Mesendoderm (in vitro differentiated cells): ENCODE measurements at regions not wholly inside any gene's neighbourhood (a gene's known extent, or its start where the extent isn't known, plus 50 kb on each side); places are given as distances from the start of the nearest gene placed in this dataset.

Source experiments
- DNase-seq: peaks from one replicate; pipeline ENCODE4 v3.0.0; 2013
- H2AK5ac ChIP-seq: 2 replicates; pipeline ENCODE4 v1.6.1; 2013; ENCODE audit warnings: low read length, inconsistent platforms
- H2BK120ac ChIP-seq: 2 replicates; pipeline ENCODE4 v1.6.1; 2013; ENCODE audit warnings: low read depth, mild to moderate bottlenecking, low read length, moderate library complexity, mixed read lengths
- H2BK15ac ChIP-seq: replicated peaks from 2 replicates; pipeline ENCODE4 v1.6.1; 2013; ENCODE audit warnings: low read depth, mild to moderate bottlenecking, moderate library complexity
- H2BK5ac ChIP-seq: 2 replicates; pipeline ENCODE4 v1.6.1; 2013; ENCODE audit warnings: low read length, inconsistent platforms
- H3K18ac ChIP-seq: 2 replicates; pipeline ENCODE4 v1.6.1; 2013; ENCODE audit warnings: mild to moderate bottlenecking, low read length, mixed read lengths
- H3K23ac ChIP-seq: one replicate; pipeline ENCODE4 v1.6.1; 2013; ENCODE audit warnings: low read length
- H3K27ac ChIP-seq: 2 replicates; pipeline ENCODE4 v1.5.1; 2013; ENCODE audit warnings: low read depth, mild to moderate bottlenecking, inconsistent platforms, low read length, moderate library complexity
- H3K27me3 ChIP-seq: 2 replicates; pipeline ENCODE4 v1.6.1; 2013; ENCODE audit warnings: low read length, control low read depth, mild to moderate bottlenecking, inconsistent platforms; ENCODE audit not compliant: insufficient read depth, poor library complexity
- H3K36me3 ChIP-seq: 2 replicates; pipeline ENCODE4 v1.6.1; 2013; ENCODE audit warnings: low read length, inconsistent platforms; ENCODE audit not compliant: control insufficient read depth, insufficient read depth
- H3K4ac ChIP-seq: one replicate; pipeline ENCODE4 v1.6.1; 2013; ENCODE audit warnings: low read depth, mild to moderate bottlenecking, low read length, moderate library complexity
- H3K4me1 ChIP-seq: 2 replicates; pipeline ENCODE4 v1.6.1; 2013; ENCODE audit warnings: low read depth, low read length, inconsistent platforms; ENCODE audit not compliant: control insufficient read depth
- H3K4me2 ChIP-seq: 2 replicates; pipeline ENCODE4 v1.6.1; 2013; ENCODE audit warnings: low read length
- H3K4me3 ChIP-seq: 2 replicates; pipeline ENCODE4 v1.5.1; 2013; ENCODE audit warnings: mild to moderate bottlenecking, low read length
- H3K56ac ChIP-seq: one replicate; pipeline ENCODE4 v1.6.1; 2013; ENCODE audit warnings: low read length
- H3K79me1 ChIP-seq: 2 replicates; pipeline ENCODE4 v1.6.1; 2013; ENCODE audit warnings: low read length, inconsistent platforms
- H3K79me2 ChIP-seq: 2 replicates; pipeline ENCODE4 v1.6.1; 2013; ENCODE audit warnings: mild to moderate bottlenecking, low read length; ENCODE audit not compliant: control insufficient read depth, insufficient read depth
- H3K9ac ChIP-seq: 2 replicates; pipeline ENCODE4 v1.6.1; 2013; ENCODE audit warnings: low read length, inconsistent platforms
- H4K5ac ChIP-seq: one replicate; pipeline ENCODE4 v1.6.1; 2013; ENCODE audit warnings: low read length
- H4K8ac ChIP-seq: one replicate; pipeline ENCODE4 v1.6.1; 2013; ENCODE audit warnings: low read depth, mild to moderate bottlenecking, control low read depth, low read length, moderate library complexity
- WGBS: extraction: QIAGEN DNeasy Blood & Tissue Kit; methylation state at CpG from one replicate; pipeline ENCODE4 v1.1.7; 2013; ENCODE audit warnings: low lambda C conversion rate, missing lambda C conversion rate; ENCODE audit not compliant: insufficient coverage; ENCODE audit errors: extremely low coverage; 5-methylcytosine and 5-hydroxymethylcytosine counted together

DNA sequence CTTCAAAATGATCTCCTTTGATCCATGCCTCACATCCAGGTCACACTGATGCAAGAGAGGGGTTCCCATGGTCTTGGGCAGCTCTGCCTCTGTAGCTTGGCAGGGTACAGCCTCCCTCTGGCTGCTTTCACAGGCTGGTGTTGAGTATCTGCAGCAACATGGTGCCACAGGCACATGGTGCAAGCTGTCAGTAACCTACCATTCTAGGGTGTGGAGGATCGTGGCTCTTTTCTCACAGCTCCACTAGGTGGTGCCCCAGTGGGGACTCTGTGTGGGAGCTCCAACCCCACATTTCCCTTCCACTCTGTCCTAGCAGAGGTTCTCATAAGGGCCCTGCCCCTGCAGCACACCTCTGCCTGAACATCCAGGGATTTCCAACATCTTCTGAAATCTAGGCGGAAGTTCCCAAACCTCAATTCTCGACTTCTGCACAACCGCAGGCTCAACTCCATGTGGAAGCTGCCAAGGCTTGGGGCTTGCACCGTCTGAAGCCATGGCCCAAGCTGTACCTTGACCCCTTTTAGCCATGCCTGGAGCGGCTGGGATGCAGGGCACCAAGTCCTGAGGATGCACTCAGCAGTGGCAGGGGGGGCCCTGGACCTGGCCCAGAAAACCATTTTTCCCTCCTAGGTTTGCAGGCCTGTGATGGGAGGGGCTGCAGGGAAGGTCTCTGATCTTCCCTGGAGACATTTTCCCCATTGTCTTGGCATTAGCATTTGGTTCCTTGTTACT is 137.8 kb upstream of the NUDT6 start:
- no peak overlapping the region for H3K4me3 ChIP-seq
- no peak overlapping the region for H3K27ac ChIP-seq
- H4K5ac ChIP-seq, result no peak overlapping the region
- no CpG with 5 or more reads among the region's 6 CpGs for WGBS
- peak; percentile 26 for DNase-seq
- H3K4me1 ChIP-seq, result no peaks in the 10 kb centered on the region
- no peaks in the 10 kb centered on the region for H3K27me3 ChIP-seq
- H4K8ac ChIP-seq, result no peak overlapping the region
- H3K79me2 ChIP-seq, result no peaks in the 10 kb centered on the region
- H3K36me3 ChIP-seq, result no peaks in the 10 kb centered on the region
- no peak overlapping the region for H2BK5ac ChIP-seq
- no peak overlapping the region for H3K23ac ChIP-seq
- H3K9ac ChIP-seq, result no peak overlapping the region
- no peak overlapping the region for H2BK120ac ChIP-seq
- H2BK15ac ChIP-seq, result no peak overlapping the region
- H3K79me1 ChIP-seq, result peaks cover 1% of the 10 kb centered on the region
- H3K56ac ChIP-seq, result no peak overlapping the region
- H3K18ac ChIP-seq, result no peak overlapping the region
- no peak overlapping the region for H3K4me2 ChIP-seq
- no peak overlapping the region for H2AK5ac ChIP-seq
- no peak overlapping the region for H3K4ac ChIP-seq

DNA sequence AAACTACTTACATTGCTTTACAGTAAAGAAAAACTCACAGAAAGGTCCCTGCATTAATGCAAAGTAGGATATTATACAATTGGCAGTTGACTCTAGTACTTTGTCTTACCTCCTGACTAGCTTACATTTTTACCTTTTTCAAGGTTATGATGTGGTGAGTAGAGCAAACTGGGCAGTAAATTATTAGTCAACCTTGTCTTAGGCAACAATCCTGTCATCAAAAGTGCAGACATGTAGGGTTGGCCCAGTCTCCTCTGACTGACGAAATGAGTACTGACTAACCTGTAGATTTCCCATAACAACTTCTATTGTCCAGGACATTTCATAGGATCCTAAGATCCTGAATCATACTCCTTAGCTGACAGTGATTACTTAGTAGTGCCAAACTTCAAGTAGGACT is 142.0 kb upstream of the NUDT6 start:
- Histone ChIP-seq H2BK120ac (no peak overlapping the region), H3K79me1 (no peaks in the 10 kb centered on the region), H2BK5ac (no peak overlapping the region), H3K4ac (no peak overlapping the region), H3K79me2 (no peaks in the 10 kb centered on the region), H4K8ac (no peak overlapping the region), H3K36me3 (no peaks in the 10 kb centered on the region), H3K4me2 (no peak overlapping the region), H3K23ac (no peak overlapping the region), H4K5ac (no peak overlapping the region), H3K56ac (no peak overlapping the region), H3K27me3 (no peaks in the 10 kb centered on the region), H3K4me3 (no peak overlapping the region), H3K4me1 (no peaks in the 10 kb centered on the region), H3K9ac (no peak overlapping the region), H3K27ac (no peak overlapping the region), H2AK5ac (no peak overlapping the region), H2BK15ac (no peak overlapping the region), H3K18ac (no peak overlapping the region)
- no peak for DNase-seq
- no CpG with 5 or more reads among the region's 1 CpG for WGBS

DNA sequence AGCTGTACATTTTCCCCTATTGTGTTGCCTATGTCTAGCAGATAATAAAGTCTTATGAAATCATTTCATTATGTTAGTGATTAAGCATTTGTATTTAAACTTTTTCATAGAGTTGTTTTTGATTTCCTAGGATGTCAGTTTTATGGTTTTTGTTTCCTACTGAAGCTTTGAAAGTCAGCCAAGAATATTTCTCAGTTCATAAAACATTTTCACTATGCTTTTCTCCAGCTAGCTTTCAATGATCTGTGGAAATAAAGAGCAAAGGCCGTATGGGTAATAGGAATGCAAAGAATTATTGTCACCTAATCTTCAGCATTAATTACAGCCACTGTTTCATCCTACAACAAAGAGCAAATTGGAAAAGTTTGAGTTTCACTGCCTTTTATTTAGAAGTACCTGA is 145.7 kb upstream of the NUDT6 start:
- H4K8ac ChIP-seq, result no peak overlapping the region

DNA sequence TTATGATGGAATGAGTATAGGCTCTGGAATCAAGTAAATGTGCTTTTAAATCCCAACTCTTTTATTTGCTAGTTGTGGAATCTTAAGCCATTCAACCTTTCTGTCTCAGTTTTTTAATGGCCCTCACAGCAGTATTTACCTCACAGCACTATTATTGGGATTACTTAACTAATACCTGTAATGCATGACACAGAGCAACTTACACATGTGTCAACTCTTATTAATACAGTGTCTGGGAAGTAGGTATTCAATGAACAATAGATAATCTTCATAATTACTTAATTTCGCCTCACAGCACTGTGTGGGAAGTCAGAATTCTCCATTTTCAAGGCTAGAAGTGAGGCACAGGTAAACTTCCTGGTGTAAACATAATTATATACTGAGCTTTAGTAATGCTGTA is 149.7 kb upstream of the NUDT6 start:
- no peak overlapping the region for H3K18ac ChIP-seq
- H3K79me1 ChIP-seq, result no peaks in the 10 kb centered on the region
- H3K36me3 ChIP-seq, result no peaks in the 10 kb centered on the region
- no peak overlapping the region for H2AK5ac ChIP-seq
- WGBS, result no CpG with 5 or more reads among the region's 1 CpG
- no peak overlapping the region for H3K4me3 ChIP-seq
- no peak overlapping the region for H4K5ac ChIP-seq
- no peaks in the 10 kb centered on the region for H3K79me2 ChIP-seq
- no peak overlapping the region for H3K56ac ChIP-seq
- H3K23ac ChIP-seq, result no peak overlapping the region
- no peak overlapping the region for H2BK5ac ChIP-seq
- no peak overlapping the region for H3K9ac ChIP-seq
- no peak for DNase-seq
- H3K4me1 ChIP-seq, result no peaks in the 10 kb centered on the region
- H3K4me2 ChIP-seq, result no peak overlapping the region
- H3K27me3 ChIP-seq, result no peaks in the 10 kb centered on the region
- no peak overlapping the region for H2BK120ac ChIP-seq
- no peak overlapping the region for H3K4ac ChIP-seq
- no peak overlapping the region for H4K8ac ChIP-seq
- no peak overlapping the region for H3K27ac ChIP-seq
- no peak overlapping the region for H2BK15ac ChIP-seq

More for the DNA sequence above, 145.7 kb upstream of the NUDT6 start:
- Histone ChIP-seq H3K4ac (no peak overlapping the region), H2BK120ac (no peak overlapping the region), H2AK5ac (no peak overlapping the region), H2BK5ac (no peak overlapping the region), H3K36me3 (no peaks in the 10 kb centered on the region), H3K27ac (no peak overlapping the region), H3K4me2 (no peak overlapping the region), H3K23ac (no peak overlapping the region), H3K56ac (no peak overlapping the region), H4K5ac (no peak overlapping the region), H3K79me2 (no peaks in the 10 kb centered on the region), H3K79me1 (no peaks in the 10 kb centered on the region), H3K27me3 (no peaks in the 10 kb centered on the region), H3K18ac (no peak overlapping the region), H3K4me3 (no peak overlapping the region), H3K4me1 (no peaks in the 10 kb centered on the region), H3K9ac (no peak overlapping the region), H2BK15ac (no peak overlapping the region)
- WGBS, result no CpG with 5 or more reads among the region's 1 CpG
- DNase-seq, result no peak

DNA sequence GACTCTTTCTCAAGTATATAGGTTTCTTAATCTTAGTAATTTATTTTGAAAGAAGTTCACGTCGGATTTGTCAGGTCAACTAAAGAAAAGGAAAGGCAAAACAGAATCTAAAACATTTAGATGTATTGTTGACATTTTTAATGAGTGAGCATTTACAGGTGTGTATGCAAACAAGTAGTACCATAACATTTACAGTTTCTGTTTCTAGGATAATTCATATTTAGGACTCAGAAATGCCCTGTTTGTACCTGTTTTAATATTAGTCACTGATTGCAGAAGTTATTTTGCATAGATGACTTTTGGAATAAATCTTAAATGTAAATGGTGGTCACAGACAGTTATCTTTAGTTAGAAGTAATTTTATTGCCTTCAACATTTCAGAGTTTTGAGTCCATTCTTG is 151.3 kb upstream of the NUDT6 start:
- Histone ChIP-seq H2AK5ac (no peak overlapping the region), H3K18ac (no peak overlapping the region)

DNA sequence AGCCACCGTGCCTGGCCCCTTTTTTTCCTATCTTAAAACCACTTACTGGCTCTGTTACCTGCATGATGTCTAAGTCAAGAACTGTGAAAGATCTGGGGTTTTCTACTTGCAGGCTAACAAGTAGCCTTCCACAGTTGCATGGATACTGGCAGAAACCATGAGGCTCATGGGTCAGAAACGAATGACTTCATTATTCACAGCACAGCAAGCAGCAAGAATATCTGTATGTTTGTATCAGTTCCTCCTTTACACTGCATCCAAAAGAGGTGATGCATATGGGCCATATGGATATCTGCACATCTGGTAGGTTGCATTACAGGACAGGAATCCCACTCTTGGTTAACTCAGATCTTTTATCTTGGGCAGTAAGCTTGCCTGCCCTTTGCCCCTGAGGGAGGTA is 154.9 kb upstream of the NUDT6 start:
- no CpG with 5 or more reads among the region's 2 CpGs for WGBS
- H3K18ac ChIP-seq, result no peak overlapping the region
- H3K56ac ChIP-seq, result no peak overlapping the region
- H3K27me3 ChIP-seq, result no peaks in the 10 kb centered on the region
- no peaks in the 10 kb centered on the region for H3K79me1 ChIP-seq
- H3K27ac ChIP-seq, result no peak overlapping the region
- H3K4me3 ChIP-seq, result no peak overlapping the region
- DNase-seq, result no peak
- no peaks in the 10 kb centered on the region for H3K36me3 ChIP-seq
- H2BK5ac ChIP-seq, result no peak overlapping the region
- H2BK15ac ChIP-seq, result no peak overlapping the region
- no peak overlapping the region for H3K4ac ChIP-seq
- H4K5ac ChIP-seq, result no peak overlapping the region
- no peak overlapping the region for H3K23ac ChIP-seq
- no peak overlapping the region for H2BK120ac ChIP-seq
- H3K4me2 ChIP-seq, result no peak overlapping the region
- no peaks in the 10 kb centered on the region for H3K4me1 ChIP-seq
- H2AK5ac ChIP-seq, result no peak overlapping the region
- no peak overlapping the region for H4K8ac ChIP-seq
- H3K79me2 ChIP-seq, result no peaks in the 10 kb centered on the region
- no peak overlapping the region for H3K9ac ChIP-seq

More for the DNA sequence above, 151.3 kb upstream of the NUDT6 start:
- H3K4me3 ChIP-seq, result no peak overlapping the region
- no CpG with 5 or more reads among the region's 2 CpGs for WGBS
- H2BK5ac ChIP-seq, result no peak overlapping the region
- H3K27ac ChIP-seq, result no peak overlapping the region
- H3K79me2 ChIP-seq, result no peaks in the 10 kb centered on the region
- H3K4ac ChIP-seq, result no peak overlapping the region
- no peak overlapping the region for H2BK15ac ChIP-seq
- no peak overlapping the region for H3K23ac ChIP-seq
- DNase-seq, result no peak
- no peak overlapping the region for H4K8ac ChIP-seq
- no peak overlapping the region for H3K56ac ChIP-seq
- no peak overlapping the region for H3K4me2 ChIP-seq
- H3K4me1 ChIP-seq, result no peaks in the 10 kb centered on the region
- H3K36me3 ChIP-seq, result no peaks in the 10 kb centered on the region
- H3K79me1 ChIP-seq, result no peaks in the 10 kb centered on the region
- no peak overlapping the region for H3K9ac ChIP-seq
- no peak overlapping the region for H4K5ac ChIP-seq
- H3K27me3 ChIP-seq, result no peaks in the 10 kb centered on the region
- H2BK120ac ChIP-seq, result no peak overlapping the region
